Thoracic aorta (tissue), 2 donors: ENCODE measurements at regions not wholly inside any gene's neighbourhood (a gene's known extent, or its start where the extent isn't known, plus 50 kb on each side); places are given as distances from the start of the nearest gene placed in this dataset.

Source experiments
- ATAC-seq: fragments of 150-250 bp; one replicate; pipeline ENCODE4 v1.8.0; 2017; ENCODE audit warnings: low read depth; ENCODE audit not compliant: insufficient number of reproducible peaks, low FRiP score
- DNase-seq: peaks from one replicate; pipeline ENCODE4 v3.0.0-alpha.2; 2020; ENCODE audit warnings: low spot score
- H3K27ac ChIP-seq, 2 donors: fragments of 200-600 bp; sonication (generic); 1 replicate in 1 of 2; 2 replicates in 1 of 2; pipeline ENCODE4 v1.5.1; 2016; ENCODE audit warnings: mild to moderate bottlenecking in 2 of 2, moderate library complexity in 2 of 2
- H3K27me3 ChIP-seq: fragments of 200-600 bp; sonication (generic); replicated peaks from 2 replicates; pipeline ENCODE4 v1.6.0; 2016; ENCODE audit warnings: mild to moderate bottlenecking; ENCODE audit not compliant: insufficient read depth
- H3K36me3 ChIP-seq: fragments of 200-600 bp; sonication (generic); one replicate; pipeline ENCODE4 v1.5.1; 2016
- H3K4me1 ChIP-seq, 2 donors: fragments of 200-600 bp; sonication (generic); 1 replicate in 1 of 2; 2 replicates in 1 of 2; pipeline versions ENCODE4 v1.5.1 to v1.6.0; 2016; ENCODE audit warnings: low read depth in 2 of 2, mild to moderate bottlenecking in 1 of 2; ENCODE audit not compliant: control insufficient read depth in 1 of 2
- H3K4me3 ChIP-seq: fragments of 200-600 bp; sonication (generic); 2 replicates; pipeline ENCODE4 v1.5.1; 2016; ENCODE audit warnings: mild to moderate bottlenecking
- H3K9me3 ChIP-seq: fragments of 200-600 bp; sonication (generic); 2 replicates; pipeline ENCODE4 v1.5.1; 2016
- TF ChIP-seq, protein P1 (sequence below): fragments of 200-600 bp; sonication (generic); IDR thresholded peaks from one replicate; pipeline ENCODE4 v1.5.1; 2019; ENCODE audit warnings: antibody characterized with exemption

- H3K9me3 ChIP-seq: no peaks in the 10 kb centered on the region
- H3K4me1 ChIP-seq: no peaks in the 10 kb centered on the region
- DNase-seq (no peak), ATAC-seq (no peak)
- TF ChIP-seq, protein P1, sequence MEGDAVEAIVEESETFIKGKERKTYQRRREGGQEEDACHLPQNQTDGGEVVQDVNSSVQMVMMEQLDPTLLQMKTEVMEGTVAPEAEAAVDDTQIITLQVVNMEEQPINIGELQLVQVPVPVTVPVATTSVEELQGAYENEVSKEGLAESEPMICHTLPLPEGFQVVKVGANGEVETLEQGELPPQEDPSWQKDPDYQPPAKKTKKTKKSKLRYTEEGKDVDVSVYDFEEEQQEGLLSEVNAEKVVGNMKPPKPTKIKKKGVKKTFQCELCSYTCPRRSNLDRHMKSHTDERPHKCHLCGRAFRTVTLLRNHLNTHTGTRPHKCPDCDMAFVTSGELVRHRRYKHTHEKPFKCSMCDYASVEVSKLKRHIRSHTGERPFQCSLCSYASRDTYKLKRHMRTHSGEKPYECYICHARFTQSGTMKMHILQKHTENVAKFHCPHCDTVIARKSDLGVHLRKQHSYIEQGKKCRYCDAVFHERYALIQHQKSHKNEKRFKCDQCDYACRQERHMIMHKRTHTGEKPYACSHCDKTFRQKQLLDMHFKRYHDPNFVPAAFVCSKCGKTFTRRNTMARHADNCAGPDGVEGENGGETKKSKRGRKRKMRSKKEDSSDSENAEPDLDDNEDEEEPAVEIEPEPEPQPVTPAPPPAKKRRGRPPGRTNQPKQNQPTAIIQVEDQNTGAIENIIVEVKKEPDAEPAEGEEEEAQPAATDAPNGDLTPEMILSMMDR: no peak
- no peak overlapping the region for H3K27ac ChIP-seq
- no peak overlapping the region for H3K4me3 ChIP-seq
- no peaks in the 10 kb centered on the region for H3K27me3 ChIP-seq
- no peaks in the 10 kb centered on the region for H3K36me3 ChIP-seq
Measured at GRCh38 chr11:82546661-82547557, 186.8 kb downstream of the FAM181B start.

- TF ChIP-seq, protein P1: no peak
- Histone ChIP-seq H3K4me1 (no peaks in the 10 kb centered on the region), H3K36me3 (no peaks in the 10 kb centered on the region), H3K27ac (no peak overlapping the region), H3K4me3 (no peak overlapping the region), H3K9me3 (no peaks in the 10 kb centered on the region), H3K27me3 (no peaks in the 10 kb centered on the region)
- ATAC-seq (no peak), DNase-seq (no peak)
Measured at GRCh38 chr11:82539669-82540068, 194.0 kb downstream of the FAM181B start.

DNA sequence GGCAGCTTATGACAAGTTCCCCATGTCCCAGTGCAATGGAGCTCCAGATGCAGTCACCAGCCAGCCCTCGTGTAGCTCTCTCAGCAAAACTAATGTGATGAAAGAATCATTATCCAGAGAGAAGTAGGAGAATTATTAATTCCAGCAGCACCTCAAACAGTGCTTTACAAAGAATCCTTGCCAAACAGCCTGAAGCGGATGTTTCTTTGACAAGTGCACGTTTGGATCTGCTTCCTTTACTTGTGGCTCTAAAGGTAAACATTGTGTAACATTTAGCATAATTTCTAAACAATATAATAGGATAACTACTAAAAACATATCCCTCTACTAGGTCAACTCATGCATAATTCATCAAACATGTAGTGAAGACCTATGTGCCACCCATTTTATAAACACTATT lies 197.0 kb downstream of the FAM181B start:
- Histone ChIP-seq H3K27me3 (no peaks in the 10 kb centered on the region), H3K4me1 (no peaks in the 10 kb centered on the region), H3K36me3 (no peaks in the 10 kb centered on the region), H3K4me3 (no peak overlapping the region), H3K27ac (no peak overlapping the region), H3K9me3 (no peaks in the 10 kb centered on the region)
- DNase-seq: no peak
- no peak for ATAC-seq
- TF ChIP-seq, protein P1: no peak

- no peak overlapping the region for H3K27ac ChIP-seq
- no peaks in the 10 kb centered on the region for H3K9me3 ChIP-seq
- ATAC-seq: no peak
- DNase-seq: no peak
- H3K36me3 ChIP-seq: no peaks in the 10 kb centered on the region
- H3K27me3 ChIP-seq: no peaks in the 10 kb centered on the region
- H3K4me1 ChIP-seq: no peaks in the 10 kb centered on the region
- no peak overlapping the region for H3K4me3 ChIP-seq
- TF ChIP-seq, protein P1: no peak
Measured at GRCh38 chr11:82533628-82534327, 199.9 kb downstream of the FAM181B start.

GRCh38 chr11:82529936-82530335 lies 203.7 kb downstream of the FAM181B start:
- Histone ChIP-seq H3K27me3 (no peaks in the 10 kb centered on the region), H3K9me3 (no peaks in the 10 kb centered on the region), H3K4me1 (no peaks in the 10 kb centered on the region), H3K36me3 (no peaks in the 10 kb centered on the region), H3K4me3 (no peak overlapping the region), H3K27ac (no peak overlapping the region)
- TF ChIP-seq, protein P1: no peak
- DNase-seq: no peak
- no peak for ATAC-seq
